ENCODE measurements at regions not wholly inside any gene's neighbourhood (a gene's known extent, or its start where the extent isn't known, plus 50 kb on each side); places are given as distances from the start of the nearest gene placed in this dataset.

- H3K27ac ChIP-seq (ENCODE audit: low read depth in 1 of 2, low read length in 1 of 2) = no peak overlapping the region
Observed at GRCh38 chr6:155883334-155883731, 427.7 kb upstream of the NOX3 start.

GRCh38 chr6:155882527-155883333 is 427.1 kb upstream of the NOX3 start:
- H3K4me1 ChIP-seq (ENCODE audit: control insufficient read depth in 5 of 5, insufficient read depth in 5 of 5, low read length in 5 of 5) = peaks cover 0 to 50% (median 21%) of the 10 kb centered on the region in 5 donors
- no peaks in the 10 kb centered on the region for H3K9me3 ChIP-seq (ENCODE audit: control insufficient read depth in 4 of 4, insufficient read depth in 3 of 4, low read length in 3 of 4)
- 41 to 55% methylated on average over 4 of the region's 4 CpGs for WGBS, 2 donors
- peak in 2 of 3 donors; percentile 18 to 59 for DNase-seq
- H3K36me3 ChIP-seq (ENCODE audit: control insufficient read depth in 4 of 4, insufficient read depth in 4 of 4, low read length in 4 of 4) = no peaks in the 10 kb centered on the region
- TF ChIP-seq CTCF (IDR thresholded peaks at IDR 0.05; ENCODE audit: control extremely low read depth, extremely low read depth) = no peak
- H3K27ac ChIP-seq (ENCODE audit: low read depth in 1 of 2, low read length in 1 of 2) = no peak overlapping the region
- H3K4me3 ChIP-seq = no peak overlapping the region
- H3K27me3 ChIP-seq (ENCODE audit: control insufficient read depth in 3 of 3, insufficient read depth in 3 of 3, low read length in 2 of 3) = no peaks in the 10 kb centered on the region
- no peak overlapping the region for H3K9ac ChIP-seq (ENCODE audit: insufficient read depth in 1 of 2, low read length in 2 of 2)
- no peak for ATAC-seq (ENCODE audit: insufficient read depth, low FRiP score)

More at GRCh38 chr6:155883334-155883731, 427.7 kb upstream of the NOX3 start:
- Histone ChIP-seq H3K4me3 (no peak overlapping the region), H3K9me3 (ENCODE audit: control insufficient read depth in 4 of 4, insufficient read depth in 3 of 4, low read length in 3 of 4) (no peaks in the 10 kb centered on the region), H3K4me1 (ENCODE audit: control insufficient read depth in 5 of 5, insufficient read depth in 5 of 5, low read length in 5 of 5) (peaks cover 0 to 50% (median 21%) of the 10 kb centered on the region in 5 donors), H3K36me3 (ENCODE audit: control insufficient read depth in 4 of 4, insufficient read depth in 4 of 4, low read length in 4 of 4) (no peaks in the 10 kb centered on the region), H3K27me3 (ENCODE audit: control insufficient read depth in 3 of 3, insufficient read depth in 3 of 3, low read length in 2 of 3) (no peaks in the 10 kb centered on the region), H3K9ac (ENCODE audit: insufficient read depth in 1 of 2, low read length in 2 of 2) (no peak overlapping the region)
- peak; percentile 50 to 90 (median 87) for DNase-seq
- no peak for ATAC-seq (ENCODE audit: insufficient read depth, low FRiP score)
- TF ChIP-seq CTCF (IDR thresholded peaks at IDR 0.05; ENCODE audit: control extremely low read depth, extremely low read depth) = no peak

GRCh38 chr6:155881826-155882526 is 426.3 kb upstream of the NOX3 start:
- Histone ChIP-seq H3K27ac (ENCODE audit: low read depth in 1 of 2, low read length in 1 of 2) (peak overlapping the region in 1 of 2 donors; percentile 17), H3K36me3 (ENCODE audit: control insufficient read depth in 4 of 4, insufficient read depth in 4 of 4, low read length in 4 of 4) (no peaks in the 10 kb centered on the region), H3K9ac (ENCODE audit: insufficient read depth in 1 of 2, low read length in 2 of 2) (no peak overlapping the region), H3K9me3 (ENCODE audit: control insufficient read depth in 4 of 4, insufficient read depth in 3 of 4, low read length in 3 of 4) (no peaks in the 10 kb centered on the region), H3K4me1 (ENCODE audit: control insufficient read depth in 5 of 5, insufficient read depth in 5 of 5, low read length in 5 of 5) (peaks cover 0 to 50% (median 21%) of the 10 kb centered on the region in 5 donors), H3K4me3 (no peak overlapping the region), H3K27me3 (ENCODE audit: control insufficient read depth in 3 of 3, insufficient read depth in 3 of 3, low read length in 2 of 3) (no peaks in the 10 kb centered on the region)
- TF ChIP-seq CTCF (IDR thresholded peaks at IDR 0.05; ENCODE audit: control extremely low read depth, extremely low read depth) = no peak
- DNase-seq (no peak), ATAC-seq (ENCODE audit: insufficient read depth, low FRiP score) (no peak)
- WGBS, 2 donors = 65 to 70% methylated on average over 5 of the region's 5 CpGs
